HepG2 (cell line): ENCODE measurements at regions not wholly inside any gene's neighbourhood (a gene's known extent, or its start where the extent isn't known, plus 50 kb on each side); places are given as distances from the start of the nearest gene placed in this dataset.

ENCODE experiments used
- ATAC-seq: fragments of 200-7000 bp; cut with Tn5 transposase; 3 replicates; pipeline ENCODE4 v1.9.1; 2020; ENCODE audit warnings: mild to moderate bottlenecking, moderate library complexity
- BruUV-seq: library from RNA; stranded (reverse); fragments of 400-500 nt; replicated peaks from 2 replicates; lab custom pipeline; 2021; lab: Mats Ljungman, UMichigan
- CTCF ChIA-PET: fragments of 300-600 bp; formaldehyde crosslinking; extraction: SDS; loops from one replicate; lab custom pipeline; 2021; ENCODE audit warnings: low total read pairs, inconsistent platforms, low intra/inter-chr PET ratio; lab: Yijun Ruan, JAX
- POLR2A ChIA-PET: fragments of 350-600 bp; sonication (Branson Sonifier 250); formaldehyde crosslinking; loops from one replicate; lab custom pipeline; 2020; ENCODE audit warnings: antibody characterized with exemption, inconsistent platforms; lab: Yijun Ruan, JAX
- DNase-seq: peaks from one replicate; pipeline ENCODE4 v3.0.0-alpha.2; 2015; ENCODE audit warnings: low spot score
- FAIRE-seq: peaks from 3 replicates; lab custom pipeline; 2011; peaks lifted over from hg19 to GRCh38; lab: Jason Lieb, UNC
- H2AFZ ChIP-seq: one replicate; pipeline ENCODE4 v1.6.1; 2011; ENCODE audit warnings: low read length, inconsistent platforms
- H3K27ac ChIP-seq: fragments of 300-600 bp; 3 replicates; pipeline ENCODE4 v1.8.0; 2011; ENCODE audit warnings: mixed run types, mild to moderate bottlenecking, mixed read lengths, low read length, inconsistent platforms; ENCODE audit not compliant: insufficient read depth; ENCODE audit errors: extremely low read length
- H3K27me3 ChIP-seq, 2 experiments: fragments of 200-600 bp in 1 of 2; 2 replicates in 1 of 2; 3 replicates in 1 of 2; pipeline versions ENCODE4 v1.6.0 to v1.8.0; 2011; ENCODE audit warnings: low read length in 2 of 2, mild to moderate bottlenecking in 2 of 2, moderate library complexity in 2 of 2, inconsistent platforms in 1 of 2; ENCODE audit not compliant: insufficient read depth in 2 of 2, control insufficient read depth in 1 of 2
- H3K36me3 ChIP-seq, 2 experiments: fragments of 200-600 bp in 1 of 2; replicated peaks in 1 of 2; 2 replicates in 1 of 2; 3 replicates in 1 of 2; pipeline versions ENCODE4 v1.5.1 to v1.8.0; 2011; ENCODE audit warnings: low read length in 2 of 2, inconsistent platforms in 1 of 2; ENCODE audit not compliant: insufficient read depth in 2 of 2, control insufficient read depth in 1 of 2
- H3K4me1 ChIP-seq: 2 replicates; pipeline ENCODE4 v1.5.1; 2012; ENCODE audit warnings: low read length, inconsistent platforms; ENCODE audit not compliant: insufficient read depth
- H3K4me2 ChIP-seq: 2 replicates; pipeline ENCODE4 v1.6.0; 2011; ENCODE audit warnings: low read depth, low read length, inconsistent platforms
- H3K4me3 ChIP-seq, 3 experiments: fragments of 200-600 bp in 1 of 3; sonication (generic), shearing (Covaris generic) in 1 of 3; replicated peaks in 1 of 3; 2 replicates each; pipeline ENCODE4 v1.5.1; 2011 to 2016; ENCODE audit warnings: low read length in 3 of 3, inconsistent platforms in 2 of 3, low read depth in 2 of 3, mild to moderate bottlenecking in 2 of 3, control low read depth in 1 of 3, mixed read lengths in 1 of 3; ENCODE audit not compliant: insufficient read depth in 1 of 3
- H3K79me2 ChIP-seq: one replicate; pipeline ENCODE4 v1.6.1; 2011; ENCODE audit warnings: low read length, inconsistent platforms; ENCODE audit not compliant: insufficient read depth
- H3K9ac ChIP-seq: 2 replicates; pipeline ENCODE4 v1.6.0; 2011; ENCODE audit warnings: mild to moderate bottlenecking, low read depth, low read length, inconsistent platforms; ENCODE audit not compliant: insufficient read depth
- H3K9me3 ChIP-seq: 2 replicates; pipeline ENCODE4 v1.5.1; 2012; ENCODE audit warnings: mild to moderate bottlenecking, low read length
- H4K20me1 ChIP-seq: 2 replicates; pipeline ENCODE4 v1.6.0; 2011; ENCODE audit warnings: inconsistent platforms, mild to moderate bottlenecking, low read length, moderate library complexity; ENCODE audit not compliant: insufficient read depth
- HIVEP1 ChIP-seq: sonication (generic); formaldehyde crosslinking; IDR thresholded peaks from 2 replicates; pipeline ENCODE4 v1.4.0; 2020; ENCODE audit warnings: mild to moderate bottlenecking, missing genetic modification reagents
- SIX4 ChIP-seq: sonication (generic); formaldehyde crosslinking; IDR thresholded peaks from 2 replicates; pipeline ENCODE4 v1.4.0; 2020; ENCODE audit warnings: missing genetic modification reagents
- SMAD1 ChIP-seq: sonication (generic); formaldehyde crosslinking; IDR thresholded peaks from 2 replicates; pipeline ENCODE4 v1.4.0; 2020; ENCODE audit warnings: missing genetic modification reagents, low read depth, mild to moderate bottlenecking, borderline replicate concordance
- TAF15 ChIP-seq: fragments of 200-400 bp; formaldehyde crosslinking; IDR thresholded peaks from one replicate; pipeline ENCODE4 v1.6.1; 2018; ENCODE audit warnings: mild to moderate bottlenecking, low read depth, low read length; ENCODE audit not compliant: poor library complexity, severe bottlenecking
- ZFP36 ChIP-seq: fragments of 150-350 bp; IDR thresholded peaks from 2 replicates; pipeline ENCODE4 v1.6.1; 2018; ENCODE audit warnings: borderline replicate concordance, low read length, low read depth; ENCODE audit not compliant: partially characterized antibody
- ZNF20 ChIP-seq: sonication (generic); formaldehyde crosslinking; IDR thresholded peaks from 2 replicates; pipeline ENCODE4 v1.4.0; 2020; ENCODE audit warnings: mild to moderate bottlenecking, moderate library complexity, missing genetic modification reagents
- ZNF562 ChIP-seq: sonication (generic); formaldehyde crosslinking; IDR thresholded peaks from 2 replicates; pipeline ENCODE4 v1.8.0; 2022; ENCODE audit warnings: missing genetic modification reagents, borderline replicate concordance
- ZNF678 ChIP-seq: sonication (generic); formaldehyde crosslinking; IDR thresholded peaks from 2 replicates; pipeline ENCODE4 v1.4.0; 2020; ENCODE audit warnings: mild to moderate bottlenecking, missing genetic modification reagents
- WGBS: methylation state at CpG from one replicate; pipeline ENCODE4 v1.1.6; 2017; ENCODE audit warnings: low lambda C conversion rate; 5-methylcytosine and 5-hydroxymethylcytosine counted together
- in situ Hi-C: cut with HindIII; loops from 2 replicates; pipeline ENCODE4 v1.10.0; 2017; ENCODE audit warnings: low pct_unique_long_range_greater_than_20kb; ENCODE audit not compliant: extremely low pct_ligation_motif_present
- intact Hi-C: fragments of 100-400 bp; cut with micrococcal nuclease; formaldehyde crosslinking; loops from one replicate; pipeline ENCODE4 v1.10.0; 2022; ENCODE audit not compliant: unreplicated experiment
- TF ChIP-seq, protein P1 (sequence below): sonication (generic); formaldehyde crosslinking; IDR thresholded peaks from 2 replicates; pipeline ENCODE4 v1.4.0; 2020; ENCODE audit warnings: low read depth, mild to moderate bottlenecking, missing genetic modification reagents
- TF ChIP-seq, protein P2 (sequence below): sonication (generic); formaldehyde crosslinking; conservative IDR thresholded peaks from 2 replicates; pipeline ENCODE4 v1.4.0; 2020; ENCODE audit warnings: missing genetic modification reagents

DNA sequence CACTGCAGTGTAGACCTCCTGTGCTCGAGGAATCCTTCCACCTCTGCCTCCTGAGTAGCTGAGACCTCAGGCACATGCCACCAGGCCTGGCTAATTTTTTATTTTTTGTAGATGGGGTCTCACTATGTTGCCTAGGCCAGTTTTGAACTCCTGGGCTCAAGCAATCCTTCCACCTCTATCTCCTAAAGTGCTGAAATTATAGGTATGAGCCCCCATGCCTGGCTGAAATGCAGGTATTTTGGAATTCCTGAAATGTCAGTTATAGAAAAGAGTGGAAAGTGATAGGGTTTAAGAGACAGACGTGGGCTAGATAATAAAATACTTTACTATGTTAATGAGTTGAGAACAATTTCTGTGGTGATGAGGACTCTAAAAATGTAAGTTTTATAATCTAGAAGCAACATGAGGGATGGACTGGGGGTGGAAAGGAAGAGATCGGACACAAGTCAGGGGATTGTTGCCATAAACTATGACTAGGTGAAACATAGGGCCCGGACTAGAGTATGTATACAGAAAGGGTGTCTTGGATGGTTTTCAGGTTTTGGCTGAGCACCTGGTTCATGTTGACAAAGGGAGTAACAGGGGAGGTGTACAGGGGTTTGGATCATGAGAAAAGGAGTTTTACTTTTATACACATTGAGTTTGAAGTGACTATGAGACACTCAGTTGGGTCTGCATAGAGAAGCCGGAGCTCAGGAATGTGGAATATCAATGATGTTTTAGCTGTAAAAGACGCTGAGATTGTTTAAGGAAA lies 165.6 kb upstream of the STARD13 start:
- CTCF ChIA-PET = no interaction called here
- WGBS = 93% methylated on average over 6 of the region's 6 CpGs
- Histone ChIP-seq H3K9ac (no peak overlapping the region), H3K4me2 (no peak overlapping the region), H3K79me2 (no peaks in the 10 kb centered on the region), H4K20me1 (no peaks in the 10 kb centered on the region), H3K36me3 (0 out of 5 replicates have a peak, but pooled peaks cover 0 to 1% of the 10 kb centered on the region in 2 experiments), H3K4me3 (no peak overlapping the region), H3K9me3 (no peaks in the 10 kb centered on the region), H3K27ac (no peak overlapping the region), H3K27me3 (no peaks in the 10 kb centered on the region), H2AFZ (no peak overlapping the region), H3K4me1 (no peaks in the 10 kb centered on the region)
- in situ Hi-C loops (no loop called here), intact Hi-C loops (no loop called here)
- TF ChIP-seq, protein P1, sequence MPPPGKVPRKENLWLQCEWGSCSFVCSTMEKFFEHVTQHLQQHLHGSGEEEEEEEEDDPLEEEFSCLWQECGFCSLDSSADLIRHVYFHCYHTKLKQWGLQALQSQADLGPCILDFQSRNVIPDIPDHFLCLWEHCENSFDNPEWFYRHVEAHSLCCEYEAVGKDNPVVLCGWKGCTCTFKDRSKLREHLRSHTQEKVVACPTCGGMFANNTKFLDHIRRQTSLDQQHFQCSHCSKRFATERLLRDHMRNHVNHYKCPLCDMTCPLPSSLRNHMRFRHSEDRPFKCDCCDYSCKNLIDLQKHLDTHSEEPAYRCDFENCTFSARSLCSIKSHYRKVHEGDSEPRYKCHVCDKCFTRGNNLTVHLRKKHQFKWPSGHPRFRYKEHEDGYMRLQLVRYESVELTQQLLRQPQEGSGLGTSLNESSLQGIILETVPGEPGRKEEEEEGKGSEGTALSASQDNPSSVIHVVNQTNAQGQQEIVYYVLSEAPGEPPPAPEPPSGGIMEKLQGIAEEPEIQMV (CRISPR knock-in tag) = no peak
- no peak for TF ChIP-seq ZNF562 (CRISPR knock-in tag)
- TF ChIP-seq ZNF678 (CRISPR knock-in tag) = no peak
- TF ChIP-seq, protein P2, sequence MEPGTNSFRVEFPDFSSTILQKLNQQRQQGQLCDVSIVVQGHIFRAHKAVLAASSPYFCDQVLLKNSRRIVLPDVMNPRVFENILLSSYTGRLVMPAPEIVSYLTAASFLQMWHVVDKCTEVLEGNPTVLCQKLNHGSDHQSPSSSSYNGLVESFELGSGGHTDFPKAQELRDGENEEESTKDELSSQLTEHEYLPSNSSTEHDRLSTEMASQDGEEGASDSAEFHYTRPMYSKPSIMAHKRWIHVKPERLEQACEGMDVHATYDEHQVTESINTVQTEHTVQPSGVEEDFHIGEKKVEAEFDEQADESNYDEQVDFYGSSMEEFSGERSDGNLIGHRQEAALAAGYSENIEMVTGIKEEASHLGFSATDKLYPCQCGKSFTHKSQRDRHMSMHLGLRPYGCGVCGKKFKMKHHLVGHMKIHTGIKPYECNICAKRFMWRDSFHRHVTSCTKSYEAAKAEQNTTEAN (CRISPR knock-in tag) = no peak
- TF ChIP-seq SMAD1 = no peak
- no peak for TF ChIP-seq TAF15
- no peak for TF ChIP-seq ZFP36
- TF ChIP-seq ZNF20 (CRISPR knock-in tag) = no peak
- no peak for TF ChIP-seq HIVEP1 (CRISPR knock-in tag)
- no peak for TF ChIP-seq SIX4 (CRISPR knock-in tag)
- POLR2A ChIA-PET = no interaction called here
- FAIRE-seq (no peak), ATAC-seq (no peak), DNase-seq (no peak)
- no TSS peak for BruUV-seq
